Mucosa of rectum (tissue), 2 donors: ENCODE measurements at regions not wholly inside any gene's neighbourhood (a gene's known extent, or its start where the extent isn't known, plus 50 kb on each side); places are given as distances from the start of the nearest gene placed in this dataset.

Experiments
- H3K27ac ChIP-seq, 2 donors: one replicate each; pipeline ENCODE4 v1.7.0; 2013; ENCODE audit warnings: inconsistent platforms in 2 of 2, low read depth in 2 of 2, low read length in 2 of 2
- H3K27me3 ChIP-seq, 2 donors: one replicate each; pipeline ENCODE4 v1.7.0; 2013; ENCODE audit warnings: low read length in 2 of 2; ENCODE audit not compliant: control insufficient read depth in 2 of 2, insufficient read depth in 2 of 2
- H3K36me3 ChIP-seq, 2 donors: one replicate each; pipeline ENCODE4 v1.7.0; 2013; ENCODE audit warnings: low read length in 2 of 2; ENCODE audit not compliant: control insufficient read depth in 2 of 2, insufficient read depth in 2 of 2
- H3K4me1 ChIP-seq, 2 donors: one replicate each; pipeline ENCODE4 v1.7.0; 2013; ENCODE audit warnings: low read length in 2 of 2, mild to moderate bottlenecking in 1 of 2; ENCODE audit not compliant: control insufficient read depth in 2 of 2, insufficient read depth in 2 of 2
- H3K4me3 ChIP-seq, 2 donors: one replicate each; pipeline ENCODE4 v1.7.0; 2013; ENCODE audit warnings: low read length in 2 of 2
- H3K9ac ChIP-seq, 2 donors: one replicate each; pipeline ENCODE4 v1.7.0; 2013; ENCODE audit warnings: low read length in 2 of 2, low read depth in 1 of 2, mild to moderate bottlenecking in 1 of 2
- H3K9me3 ChIP-seq, 2 donors: one replicate each; pipeline ENCODE4 v1.7.0; 2013; ENCODE audit warnings: low read length in 2 of 2; ENCODE audit not compliant: control insufficient read depth in 2 of 2
- donor health status: healthy.
- donor health status: Normal muscosa, but diverticular disease.

DNA sequence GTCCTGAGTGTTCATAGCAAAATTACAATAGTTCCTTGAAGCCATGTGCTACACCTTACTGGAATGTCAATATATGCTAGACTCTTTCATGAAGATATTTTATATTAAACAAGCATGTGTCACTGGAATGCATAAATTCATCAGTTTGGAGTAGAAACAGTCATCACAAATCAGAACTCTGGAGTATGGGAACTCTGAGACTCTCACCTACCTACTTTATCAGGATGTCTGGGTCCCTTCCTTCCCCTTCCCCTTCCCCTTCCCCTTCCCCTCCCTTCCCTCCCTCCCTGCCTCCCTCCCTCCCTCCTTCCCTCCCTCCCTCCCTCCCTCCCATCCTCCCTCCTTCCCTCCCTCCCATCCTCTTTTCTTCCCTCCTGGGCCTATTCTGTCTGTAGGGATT is 144.7 kb upstream of the PEX5L start:
- Histone ChIP-seq H3K27me3 (no peaks in the 10 kb centered on the region), H3K9ac (no peak overlapping the region), H3K27ac (no peak overlapping the region), H3K9me3 (no peaks in the 10 kb centered on the region), H3K4me3 (no peak overlapping the region), H3K36me3 (no peaks in the 10 kb centered on the region), H3K4me1 (no peaks in the 10 kb centered on the region)

DNA sequence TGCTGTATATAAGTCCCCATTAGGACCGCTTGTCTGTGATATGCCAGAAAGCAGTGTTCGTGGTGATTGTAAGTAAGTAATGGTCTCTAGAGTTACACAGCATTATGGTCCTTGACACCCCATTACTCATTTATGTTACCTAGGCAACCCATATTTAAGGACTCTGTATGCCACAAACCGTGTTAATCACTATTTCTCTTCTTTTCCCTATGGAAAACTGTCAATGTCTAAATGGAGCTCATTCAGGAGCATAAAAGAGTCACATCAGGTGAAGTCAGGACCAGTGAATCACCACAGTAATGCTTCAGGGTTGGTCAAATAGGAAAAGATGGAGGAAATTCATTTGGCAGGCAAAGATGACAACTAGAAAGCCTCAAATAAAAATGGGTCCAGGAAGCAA is 146.6 kb upstream of the PEX5L start:
- Histone ChIP-seq H3K9me3 (no peaks in the 10 kb centered on the region), H3K4me3 (no peak overlapping the region), H3K4me1 (no peaks in the 10 kb centered on the region), H3K9ac (no peak overlapping the region), H3K36me3 (no peaks in the 10 kb centered on the region), H3K27me3 (no peaks in the 10 kb centered on the region), H3K27ac (no peak overlapping the region)

DNA sequence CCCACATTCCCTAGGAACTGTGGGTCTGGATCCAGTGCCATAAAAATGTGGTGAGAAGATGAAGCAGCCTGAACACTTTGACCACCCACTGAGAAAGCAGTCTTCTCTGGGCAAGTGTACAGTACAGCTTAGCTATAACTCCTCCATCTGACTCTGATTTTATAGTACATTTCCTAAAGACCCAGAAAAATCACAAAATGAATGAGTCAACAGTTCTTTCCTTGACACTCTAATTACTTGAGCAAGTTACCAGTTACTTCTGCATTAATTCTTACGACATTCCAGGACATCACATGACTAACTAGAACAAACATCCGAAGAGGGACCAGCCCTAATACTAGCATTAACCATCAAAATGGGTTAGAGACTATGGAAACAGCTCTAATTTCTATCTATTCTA is 148.1 kb upstream of the PEX5L start:
- no peaks in the 10 kb centered on the region for H3K4me1 ChIP-seq
- no peak overlapping the region for H3K9ac ChIP-seq
- no peak overlapping the region for H3K4me3 ChIP-seq
- no peaks in the 10 kb centered on the region for H3K9me3 ChIP-seq
- no peaks in the 10 kb centered on the region for H3K27me3 ChIP-seq
- no peaks in the 10 kb centered on the region for H3K36me3 ChIP-seq
- no peak overlapping the region for H3K27ac ChIP-seq

DNA sequence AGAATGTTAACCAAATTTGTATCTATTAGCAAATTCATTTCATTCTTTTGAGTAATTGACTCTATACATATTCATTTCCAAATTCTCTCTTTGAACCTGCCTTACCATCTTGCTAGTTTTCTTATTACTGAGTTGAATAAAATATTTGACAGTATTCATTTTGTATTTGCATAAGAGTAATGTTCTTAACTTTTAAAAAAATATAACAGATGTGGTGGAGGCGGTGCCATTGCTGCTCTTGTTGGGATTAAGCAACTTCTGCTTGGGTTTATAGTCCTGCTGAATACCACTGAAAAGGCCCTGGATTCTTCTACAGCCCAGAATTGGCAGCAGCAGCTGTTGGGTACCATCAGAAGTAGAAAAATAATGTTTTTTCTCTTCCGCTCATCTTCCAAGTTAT is 148.9 kb upstream of the PEX5L start:
- Histone ChIP-seq H3K4me1 (no peaks in the 10 kb centered on the region), H3K4me3 (no peak overlapping the region), H3K9ac (no peak overlapping the region), H3K9me3 (no peaks in the 10 kb centered on the region), H3K27me3 (no peaks in the 10 kb centered on the region), H3K27ac (no peak overlapping the region), H3K36me3 (no peaks in the 10 kb centered on the region)

DNA sequence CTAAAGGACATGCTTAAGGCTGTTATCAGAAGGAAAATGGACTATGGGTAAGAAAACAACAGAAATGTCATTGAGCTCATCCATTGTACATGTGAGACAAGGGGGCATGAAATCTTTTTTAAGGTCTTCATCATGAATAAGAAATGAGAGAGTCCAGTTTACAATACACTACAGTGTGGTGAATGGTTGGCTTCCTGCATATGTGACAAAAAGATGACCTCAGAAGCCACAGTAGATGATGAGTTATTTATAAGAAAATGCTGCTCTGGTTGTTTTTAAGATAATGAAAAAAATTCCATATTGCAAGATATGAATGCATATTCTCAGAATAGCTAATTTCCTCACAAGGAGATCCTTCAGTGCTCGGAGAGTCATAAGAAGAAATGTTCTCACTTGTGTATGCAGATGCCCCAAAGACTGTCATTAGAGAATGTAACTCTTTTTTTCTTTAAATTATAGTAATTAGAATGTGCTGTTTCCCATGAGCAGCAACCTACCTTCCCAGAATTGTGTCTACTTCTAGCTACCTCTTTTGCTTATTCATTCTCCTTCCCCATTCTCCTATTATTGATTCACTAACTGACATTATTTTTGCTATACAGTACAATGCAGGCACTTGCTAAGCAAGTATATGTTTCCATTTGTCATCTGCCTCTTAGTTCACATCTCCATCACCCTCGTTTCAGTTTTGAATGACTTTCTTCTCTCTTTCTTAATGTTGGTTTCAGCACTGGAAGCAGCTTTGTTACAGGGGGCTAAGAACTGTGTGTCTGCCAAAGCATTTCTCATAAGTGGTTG is 152.0 kb upstream of the PEX5L start:
- Histone ChIP-seq H3K9ac (no peak overlapping the region), H3K4me1 (no peaks in the 10 kb centered on the region), H3K9me3 (no peaks in the 10 kb centered on the region), H3K27me3 (no peaks in the 10 kb centered on the region), H3K27ac (no peak overlapping the region), H3K4me3 (no peak overlapping the region), H3K36me3 (no peaks in the 10 kb centered on the region)

DNA sequence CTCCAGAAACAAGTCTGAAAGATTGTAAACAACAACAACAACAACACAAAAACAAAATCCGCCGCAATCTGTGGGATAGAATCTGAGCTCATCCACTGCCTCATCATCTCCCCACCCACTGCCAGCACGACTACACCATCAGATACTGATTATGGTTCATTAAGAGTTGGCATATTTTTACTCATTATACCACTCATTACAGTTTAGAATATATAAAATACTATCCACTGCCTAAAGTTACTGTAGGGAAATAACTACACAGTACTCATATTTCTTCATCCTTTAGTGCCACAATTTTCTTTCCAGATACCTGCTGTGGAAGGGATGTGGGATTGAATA is 152.5 kb upstream of the PEX5L start:
- Histone ChIP-seq H3K9me3 (no peaks in the 10 kb centered on the region), H3K27me3 (no peaks in the 10 kb centered on the region), H3K4me1 (no peaks in the 10 kb centered on the region), H3K4me3 (no peak overlapping the region), H3K27ac (no peak overlapping the region), H3K9ac (no peak overlapping the region), H3K36me3 (no peaks in the 10 kb centered on the region)

DNA sequence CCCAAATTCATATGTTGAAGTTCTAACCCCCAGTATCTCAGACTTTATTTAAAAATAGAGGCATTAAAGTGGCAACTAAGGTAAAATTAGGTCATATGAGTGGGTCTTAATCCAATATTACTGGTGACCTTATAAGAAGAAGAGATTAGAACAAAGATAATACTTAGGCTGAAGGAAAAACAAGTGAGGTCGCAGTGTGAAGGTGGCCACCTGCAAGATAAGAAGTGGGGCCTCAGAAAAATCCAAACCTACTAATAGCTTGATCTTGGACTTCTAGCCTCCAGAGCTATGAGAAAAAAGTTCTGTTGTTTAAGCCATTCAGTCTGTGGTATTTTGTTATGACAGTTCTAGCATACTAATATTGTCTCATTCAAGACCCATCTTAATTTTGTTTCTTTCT is 159.9 kb upstream of the PEX5L start:
- Histone ChIP-seq H3K27ac (no peak overlapping the region), H3K4me3 (no peak overlapping the region), H3K27me3 (no peaks in the 10 kb centered on the region), H3K4me1 (no peaks in the 10 kb centered on the region), H3K9me3 (peaks cover 0 to 2% of the 10 kb centered on the region in 2 donors), H3K36me3 (no peaks in the 10 kb centered on the region), H3K9ac (no peak overlapping the region)

DNA sequence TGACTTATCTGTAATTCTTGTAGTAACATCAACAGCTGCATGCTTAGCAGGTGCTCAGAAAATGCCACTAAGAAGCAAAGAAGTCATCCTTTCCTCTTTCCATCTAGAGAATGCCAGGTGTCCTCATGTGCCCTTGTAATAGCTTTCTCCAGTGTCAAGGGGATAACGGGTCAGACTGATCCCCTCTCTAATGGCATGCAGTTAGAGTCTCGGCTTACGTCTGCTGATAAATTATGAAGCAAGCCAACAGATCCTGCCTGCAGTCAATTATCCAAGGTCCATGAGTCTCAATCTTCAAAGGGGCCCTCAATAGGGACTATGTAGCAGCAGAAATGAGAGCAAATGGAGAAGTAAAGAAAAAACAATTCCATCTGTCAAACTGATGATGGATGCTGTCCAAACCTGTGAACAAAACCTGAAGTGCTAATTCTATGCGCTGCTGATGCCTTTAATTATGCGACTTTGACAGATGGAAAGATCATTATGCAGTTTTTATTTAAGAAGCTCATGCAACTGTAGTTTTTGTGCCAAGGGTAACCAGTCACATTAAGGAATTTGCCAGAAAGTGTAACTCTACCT is 162.8 kb upstream of the PEX5L start:
- H3K36me3 ChIP-seq = no peaks in the 10 kb centered on the region
- no peak overlapping the region for H3K27ac ChIP-seq
- no peak overlapping the region for H3K4me3 ChIP-seq
- H3K9ac ChIP-seq = no peak overlapping the region
- no peaks in the 10 kb centered on the region for H3K4me1 ChIP-seq
- no peaks in the 10 kb centered on the region for H3K27me3 ChIP-seq
- peaks cover 0 to 4% of the 10 kb centered on the region in 2 donors for H3K9me3 ChIP-seq

DNA sequence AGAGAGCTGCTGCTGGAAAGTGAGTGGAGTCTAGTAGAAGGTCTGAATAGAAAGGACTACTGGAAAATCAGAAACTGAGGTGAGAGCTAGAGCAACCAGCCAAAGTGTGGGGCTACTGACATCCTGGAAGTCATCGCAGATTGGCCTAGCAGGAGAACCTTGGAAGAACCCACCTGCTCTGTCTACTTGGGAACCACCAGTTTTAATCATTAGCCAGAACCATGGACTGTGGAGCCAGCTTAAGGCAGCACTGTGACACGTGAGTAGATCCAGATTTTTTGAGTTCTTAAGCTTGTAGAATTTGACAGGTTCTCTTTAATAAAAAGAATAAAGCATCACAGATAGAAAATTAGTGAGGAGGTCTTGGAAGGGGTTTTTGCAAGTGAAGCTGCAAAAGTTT is 179.1 kb upstream of the PEX5L start:
- Histone ChIP-seq H3K27ac (no peak overlapping the region), H3K27me3 (no peaks in the 10 kb centered on the region), H3K4me3 (no peak overlapping the region), H3K4me1 (no peaks in the 10 kb centered on the region), H3K9ac (no peak overlapping the region), H3K9me3 (peaks cover 0 to 4% of the 10 kb centered on the region in 2 donors), H3K36me3 (no peaks in the 10 kb centered on the region)

DNA sequence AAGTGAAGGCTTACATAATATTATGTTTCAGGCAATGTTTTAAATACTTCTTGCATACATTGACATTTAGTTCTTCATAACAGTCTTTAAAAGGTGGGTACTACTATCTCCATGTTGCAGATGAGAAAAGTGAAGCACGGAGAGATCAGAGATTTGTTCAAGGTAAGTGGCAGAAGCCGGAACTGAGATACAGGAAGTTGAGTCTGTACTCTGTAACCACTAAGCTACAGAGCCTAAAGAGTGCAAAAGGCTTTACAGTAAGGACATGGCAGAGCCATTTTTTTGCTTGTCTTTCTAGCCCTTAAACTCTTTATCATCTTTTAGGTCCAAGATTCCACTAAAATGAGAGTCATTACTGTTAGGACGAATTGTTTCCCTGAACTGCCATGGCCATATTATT is 186.5 kb upstream of the PEX5L start:
- Histone ChIP-seq H3K9me3 (no peaks in the 10 kb centered on the region), H3K27me3 (no peaks in the 10 kb centered on the region), H3K36me3 (no peaks in the 10 kb centered on the region), H3K27ac (no peak overlapping the region), H3K4me3 (no peak overlapping the region), H3K4me1 (no peaks in the 10 kb centered on the region), H3K9ac (no peak overlapping the region)
